Calu3 (cell line): ENCODE measurements at regions not wholly inside any gene's neighbourhood (a gene's known extent, or its start where the extent isn't known, plus 50 kb on each side); places are given as distances from the start of the nearest gene placed in this dataset.

Experiments
- BruUV-seq: library from RNA; stranded (reverse); fragments of 400-500 nt; replicated peaks from 2 replicates; lab custom pipeline; 2021; lab: Mats Ljungman, UMichigan
- CTCF ChIA-PET: fragments of 300-600 bp; sonication (Branson Sonifier 250); formaldehyde crosslinking; loops from one replicate; lab custom pipeline; 2022; ENCODE audit warnings: antibody characterized with exemption; lab: Charles Lee
- DNase-seq: peaks from one replicate; pipeline ENCODE4 v3.0.0; 2022
- H3K27ac Mint-ChIP-seq: one replicate; pipeline ENCODE4 v1.8.0; 2022; ENCODE audit warnings: mixed read lengths; ENCODE audit not compliant: unreplicated experiment
- H3K27me3 Mint-ChIP-seq: one replicate; pipeline ENCODE4 v1.8.0; 2022; ENCODE audit warnings: mixed read lengths; ENCODE audit not compliant: unreplicated experiment
- H3K36me3 Mint-ChIP-seq: one replicate; pipeline ENCODE4 v1.8.0; 2022; ENCODE audit warnings: mild to moderate bottlenecking, moderate library complexity, mixed read lengths; ENCODE audit not compliant: insufficient read depth, unreplicated experiment
- H3K4me1 Mint-ChIP-seq: one replicate; pipeline ENCODE4 v1.8.0; 2022; ENCODE audit warnings: mild to moderate bottlenecking, low read depth, mixed read lengths; ENCODE audit not compliant: unreplicated experiment
- H3K4me3 Mint-ChIP-seq: one replicate; pipeline ENCODE4 v1.8.0; 2022; ENCODE audit warnings: mild to moderate bottlenecking, low read depth, moderate library complexity, mixed read lengths; ENCODE audit not compliant: unreplicated experiment
- H3K9me3 Mint-ChIP-seq: one replicate; pipeline ENCODE4 v1.8.0; 2022; ENCODE audit warnings: low read depth, mixed read lengths; ENCODE audit not compliant: unreplicated experiment
- intact Hi-C: fragments of 100-400 bp; cut with micrococcal nuclease; formaldehyde crosslinking; loops from one replicate; pipeline ENCODE4 v1.10.0; 2022; ENCODE audit not compliant: unreplicated experiment
- TF ChIP-seq, protein P1 (sequence below): fragments of 200-600 bp; IDR thresholded peaks from one replicate; pipeline ENCODE4 v1.8.0; 2022; ENCODE audit warnings: antibody characterized with exemption; ENCODE audit not compliant: unreplicated experiment

DNA sequence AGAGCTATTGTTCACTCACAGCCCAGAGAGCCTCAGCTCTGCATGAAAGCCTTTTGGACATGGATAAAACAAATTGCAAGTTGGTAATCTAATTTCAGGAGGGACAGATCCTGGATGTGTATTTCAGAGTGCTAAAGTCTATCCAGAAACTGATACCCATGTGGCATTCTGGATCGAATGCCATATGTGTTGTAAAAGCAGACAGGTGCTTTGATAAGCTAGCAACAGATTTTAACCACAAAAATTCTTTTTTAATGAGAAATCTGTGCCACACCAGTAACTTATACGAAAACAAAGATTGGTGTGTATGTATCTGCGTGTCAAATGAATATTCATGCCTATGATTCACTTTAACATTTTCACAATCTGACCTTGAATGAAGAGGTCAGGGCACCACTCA lies 936.6 kb upstream of the MAP3K7 start:
- no peaks in the 10 kb centered on the region for H3K9me3 Mint-ChIP-seq
- no peaks in the 10 kb centered on the region for H3K36me3 Mint-ChIP-seq
- no peaks in the 10 kb centered on the region for H3K27me3 Mint-ChIP-seq
- CTCF ChIA-PET = interaction anchor here (1.0 kb wide), 1 partner anchor 48 kb away, joined by 4 read pairs; no protein-coding TSS in a partner anchor
- TF ChIP-seq, protein P1, sequence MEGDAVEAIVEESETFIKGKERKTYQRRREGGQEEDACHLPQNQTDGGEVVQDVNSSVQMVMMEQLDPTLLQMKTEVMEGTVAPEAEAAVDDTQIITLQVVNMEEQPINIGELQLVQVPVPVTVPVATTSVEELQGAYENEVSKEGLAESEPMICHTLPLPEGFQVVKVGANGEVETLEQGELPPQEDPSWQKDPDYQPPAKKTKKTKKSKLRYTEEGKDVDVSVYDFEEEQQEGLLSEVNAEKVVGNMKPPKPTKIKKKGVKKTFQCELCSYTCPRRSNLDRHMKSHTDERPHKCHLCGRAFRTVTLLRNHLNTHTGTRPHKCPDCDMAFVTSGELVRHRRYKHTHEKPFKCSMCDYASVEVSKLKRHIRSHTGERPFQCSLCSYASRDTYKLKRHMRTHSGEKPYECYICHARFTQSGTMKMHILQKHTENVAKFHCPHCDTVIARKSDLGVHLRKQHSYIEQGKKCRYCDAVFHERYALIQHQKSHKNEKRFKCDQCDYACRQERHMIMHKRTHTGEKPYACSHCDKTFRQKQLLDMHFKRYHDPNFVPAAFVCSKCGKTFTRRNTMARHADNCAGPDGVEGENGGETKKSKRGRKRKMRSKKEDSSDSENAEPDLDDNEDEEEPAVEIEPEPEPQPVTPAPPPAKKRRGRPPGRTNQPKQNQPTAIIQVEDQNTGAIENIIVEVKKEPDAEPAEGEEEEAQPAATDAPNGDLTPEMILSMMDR = no peak
- H3K27ac Mint-ChIP-seq = no peak overlapping the region
- no peaks in the 10 kb centered on the region for H3K4me1 Mint-ChIP-seq
- intact Hi-C loops = no loop called here
- BruUV-seq = no TSS peak
- no peak overlapping the region for H3K4me3 Mint-ChIP-seq
- no peak for DNase-seq

- H3K9me3 Mint-ChIP-seq = no peaks in the 10 kb centered on the region
- no TSS peak for BruUV-seq
- no peaks in the 10 kb centered on the region for H3K36me3 Mint-ChIP-seq
- no peak overlapping the region for H3K4me3 Mint-ChIP-seq
- H3K27me3 Mint-ChIP-seq = no peaks in the 10 kb centered on the region
- CTCF ChIA-PET = no interaction called here
- intact Hi-C loops = no loop called here
- H3K4me1 Mint-ChIP-seq = no peaks in the 10 kb centered on the region
- TF ChIP-seq, protein P1 = no peak
- DNase-seq = no peak
- H3K27ac Mint-ChIP-seq = no peak overlapping the region
Observed at GRCh38 chr6:91521999-91522398, 935.1 kb upstream of the MAP3K7 start.

DNA sequence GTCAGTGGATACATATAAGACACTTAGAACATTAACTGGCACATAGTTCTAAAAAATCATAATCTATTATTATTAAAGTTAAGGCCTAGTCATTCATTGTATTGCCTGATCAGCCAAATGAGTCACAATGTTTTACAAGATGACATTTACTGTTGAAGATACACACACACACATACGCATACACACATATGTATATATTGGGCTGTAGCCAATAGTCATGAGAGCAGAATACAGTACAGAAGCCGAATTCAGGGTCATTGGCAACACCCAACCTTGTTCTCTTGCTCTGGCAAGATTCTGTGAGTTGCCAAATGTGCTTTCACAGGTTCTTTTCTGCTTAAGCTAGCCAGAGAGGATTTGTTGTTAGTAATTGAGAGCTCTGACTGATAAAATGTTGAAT lies 922.8 kb upstream of the MAP3K7 start:
- no peaks in the 10 kb centered on the region for H3K4me1 Mint-ChIP-seq
- TF ChIP-seq, protein P1 = no peak
- no peak overlapping the region for H3K4me3 Mint-ChIP-seq
- DNase-seq = no peak
- no peaks in the 10 kb centered on the region for H3K36me3 Mint-ChIP-seq
- H3K9me3 Mint-ChIP-seq = peaks cover 4% of the 10 kb centered on the region
- no peak overlapping the region for H3K27ac Mint-ChIP-seq
- CTCF ChIA-PET = no interaction called here
- BruUV-seq = no TSS peak
- intact Hi-C loops = no loop called here
- H3K27me3 Mint-ChIP-seq = no peaks in the 10 kb centered on the region

GRCh38 chr6:91509039-91509438 lies 922.2 kb upstream of the MAP3K7 start:
- DNase-seq = no peak
- Mint-ChIP-seq H3K9me3 (peaks cover 4% of the 10 kb centered on the region), H3K4me3 (no peak overlapping the region), H3K27ac (no peak overlapping the region), H3K36me3 (no peaks in the 10 kb centered on the region), H3K27me3 (no peaks in the 10 kb centered on the region), H3K4me1 (no peaks in the 10 kb centered on the region)
- TF ChIP-seq, protein P1 = no peak
- no TSS peak for BruUV-seq
- CTCF ChIA-PET = no interaction called here
- intact Hi-C loops = no loop called here

GRCh38 chr6:91506509-91506908 lies 919.6 kb upstream of the MAP3K7 start:
- H3K9me3 Mint-ChIP-seq = peaks cover 4% of the 10 kb centered on the region
- H3K4me1 Mint-ChIP-seq = no peaks in the 10 kb centered on the region
- no TSS peak for BruUV-seq
- no peaks in the 10 kb centered on the region for H3K27me3 Mint-ChIP-seq
- intact Hi-C loops = no loop called here
- no peak overlapping the region for H3K4me3 Mint-ChIP-seq
- H3K27ac Mint-ChIP-seq = no peak overlapping the region
- CTCF ChIA-PET = no interaction called here
- H3K36me3 Mint-ChIP-seq = no peaks in the 10 kb centered on the region
- TF ChIP-seq, protein P1 = no peak
- DNase-seq = no peak
